IMR-90 (cell line): ENCODE measurements at regions not wholly inside any gene's neighbourhood (a gene's known extent, or its start where the extent isn't known, plus 50 kb on each side); places are given as distances from the start of the nearest gene placed in this dataset.

Source experiments
- ATAC-seq: fragments of 200-7000 bp; cut with Tn5 transposase; 2 replicates; pipeline ENCODE4 v1.9.1; 2020; ENCODE audit warnings: low read depth, mild to moderate bottlenecking, moderate library complexity
- BruUV-seq: library from RNA; stranded (reverse); fragments of 400-500 nt; replicated peaks from 2 replicates; lab custom pipeline; 2021; lab: Mats Ljungman, UMichigan
- CTCF ChIA-PET: fragments of 300-600 bp; formaldehyde crosslinking; extraction: SDS; loops from one replicate; lab custom pipeline; 2021; ENCODE audit warnings: antibody characterized with exemption; lab: Yijun Ruan, JAX
- POLR2A ChIA-PET: fragments of 300-600 bp; sonication (Branson Sonifier 250); formaldehyde crosslinking; loops from one replicate; lab custom pipeline; 2022; ENCODE audit warnings: antibody characterized with exemption; ENCODE audit not compliant: unreplicated experiment; lab: Charles Lee
- DNase-seq: peaks from one replicate; pipeline ENCODE4 v3.0.0; 2013
- H2AFZ ChIP-seq: replicated peaks from 2 replicates; pipeline ENCODE3; 2013; ENCODE audit warnings: low read length, mild to moderate bottlenecking; ENCODE audit not compliant: poor library complexity
- H2AK5ac ChIP-seq: 2 replicates; pipeline ENCODE4 v1.6.1; 2013; ENCODE audit warnings: low read depth, low read length, inconsistent platforms
- H2AK9ac ChIP-seq: replicated peaks from 2 replicates; pipeline ENCODE3; 2013; ENCODE audit warnings: mild to moderate bottlenecking, low read depth, low read length, moderate library complexity; ENCODE audit not compliant: poor library complexity
- H2BK120ac ChIP-seq: 2 replicates; pipeline ENCODE4 v1.6.1; 2013; ENCODE audit warnings: low read depth, low read length, inconsistent platforms
- H2BK15ac ChIP-seq: 3 replicates; pipeline ENCODE4 v1.6.1; 2013; ENCODE audit warnings: low read depth, low read length, inconsistent platforms
- H2BK20ac ChIP-seq: 2 replicates; pipeline ENCODE4 v1.6.1; 2013; ENCODE audit warnings: low read depth, mild to moderate bottlenecking, inconsistent platforms, low read length, moderate library complexity
- H2BK5ac ChIP-seq: 2 replicates; pipeline ENCODE4 v1.6.1; 2013; ENCODE audit warnings: mild to moderate bottlenecking, low read depth, low read length, inconsistent platforms; ENCODE audit not compliant: poor library complexity, severe bottlenecking
- H3K14ac ChIP-seq: replicated peaks from 2 replicates; pipeline ENCODE4 v1.6.1; 2013; ENCODE audit warnings: low read depth, low read length, inconsistent platforms
- H3K18ac ChIP-seq: 2 replicates; pipeline ENCODE4 v1.6.1; 2013; ENCODE audit warnings: low read depth, low read length, control low read depth
- H3K23ac ChIP-seq: 2 replicates; pipeline ENCODE4 v1.6.1; 2013; ENCODE audit warnings: low read depth, low read length, inconsistent platforms
- H3K27ac ChIP-seq: 2 replicates; pipeline ENCODE4 v1.5.1; 2013; ENCODE audit warnings: mild to moderate bottlenecking, control low read depth, low read length; ENCODE audit not compliant: insufficient read depth
- H3K27me3 ChIP-seq: 2 replicates; pipeline ENCODE4 v1.6.1; 2013; ENCODE audit warnings: low read length; ENCODE audit not compliant: control insufficient read depth, insufficient read depth
- H3K36me3 ChIP-seq: 2 replicates; pipeline ENCODE4 v1.6.1; 2013; ENCODE audit warnings: low read length, mixed read lengths; ENCODE audit not compliant: control insufficient read depth, insufficient read depth
- H3K4ac ChIP-seq: 2 replicates; pipeline ENCODE4 v1.6.1; 2013; ENCODE audit warnings: low read depth, low read length, inconsistent platforms
- H3K4me1 ChIP-seq: 2 replicates; pipeline ENCODE4 v1.6.1; 2013; ENCODE audit warnings: low read length, mixed read lengths; ENCODE audit not compliant: control insufficient read depth, insufficient read depth
- H3K4me2 ChIP-seq: 2 replicates; pipeline ENCODE4 v1.6.1; 2013; ENCODE audit warnings: low read depth, mild to moderate bottlenecking, control low read depth, low read length, moderate library complexity
- H3K4me3 ChIP-seq: 2 replicates; pipeline ENCODE4 v1.5.1; 2013; ENCODE audit warnings: low read depth, mild to moderate bottlenecking, control low read depth, low read length, moderate library complexity; ENCODE audit not compliant: insufficient read depth
- H3K56ac ChIP-seq: 2 replicates; pipeline ENCODE4 v1.6.1; 2013; ENCODE audit warnings: low read length, inconsistent platforms; ENCODE audit not compliant: insufficient read depth; ENCODE audit errors: extremely low read depth
- H3K79me1 ChIP-seq, 2 experiments: 2 replicates each; pipeline ENCODE4 v1.6.1; 2013; ENCODE audit warnings: low read length in 2 of 2, inconsistent platforms in 1 of 2, low read depth in 1 of 2
- H3K9ac ChIP-seq: 2 replicates; pipeline ENCODE4 v1.6.1; 2013; ENCODE audit warnings: low read depth, low read length, control low read depth
- H3K9me1 ChIP-seq: 2 replicates; pipeline ENCODE4 v1.6.1; 2013; ENCODE audit warnings: low read length, inconsistent platforms; ENCODE audit not compliant: insufficient read depth
- H3K9me3 ChIP-seq: 2 replicates; pipeline ENCODE4 v1.6.1; 2013; ENCODE audit warnings: low read length; ENCODE audit not compliant: control insufficient read depth, insufficient read depth
- H4K20me1 ChIP-seq: 2 replicates; pipeline ENCODE4 v1.6.1; 2013; ENCODE audit warnings: low read length, inconsistent platforms; ENCODE audit not compliant: insufficient read depth
- H4K5ac ChIP-seq: 2 replicates; pipeline ENCODE4 v1.6.1; 2013; ENCODE audit warnings: mild to moderate bottlenecking, low read depth, low read length, control low read depth
- H4K8ac ChIP-seq, 2 experiments: 2 replicates each; pipeline ENCODE4 v1.6.1; 2013; ENCODE audit warnings: low read depth in 2 of 2, low read length in 2 of 2, control low read depth in 1 of 2, inconsistent platforms in 1 of 2
- H4K91ac ChIP-seq: 2 replicates; pipeline ENCODE4 v1.6.1; 2013; ENCODE audit warnings: low read depth, low read length, inconsistent platforms; ENCODE audit not compliant: insufficient read depth
- BHLHE40 ChIP-seq: fragments of 150-350 bp; IDR thresholded peaks from 2 replicates; pipeline ENCODE4 v1.6.1; 2016; ENCODE audit warnings: mild to moderate bottlenecking, low read depth, low read length
- CEBPB ChIP-seq: IDR thresholded peaks from 2 replicates; pipeline ENCODE4 v1.6.1; 2012; ENCODE audit warnings: low read depth, low read length, improper control_type of control experiment
- CHD1 ChIP-seq: IDR thresholded peaks from 2 replicates; pipeline ENCODE4 v1.6.1; 2012; ENCODE audit warnings: low read depth, low read length, improper control_type of control experiment
- FOS ChIP-seq: fragments of 150-350 bp; IDR thresholded peaks from 2 replicates; pipeline ENCODE4 v1.6.1; 2016; ENCODE audit warnings: low read depth, low read length
- MAFK ChIP-seq: IDR thresholded peaks from 2 replicates; pipeline ENCODE4 v1.6.1; 2012; ENCODE audit warnings: low read depth, low read length, improper control_type of control experiment
- MAZ ChIP-seq: IDR thresholded peaks from 2 replicates; pipeline ENCODE4 v1.6.1; 2012; ENCODE audit warnings: low read depth, mild to moderate bottlenecking, low read length, improper control_type of control experiment, moderate library complexity, borderline replicate concordance
- MXI1 ChIP-seq: IDR thresholded peaks from 2 replicates; pipeline ENCODE4 v1.6.1; 2012; ENCODE audit warnings: low read depth, mild to moderate bottlenecking, low read length, moderate library complexity, borderline replicate concordance
- NFE2L2 ChIP-seq: fragments of 150-350 bp; IDR thresholded peaks from 2 replicates; pipeline ENCODE4 v1.6.1; 2016; ENCODE audit warnings: low read depth, mild to moderate bottlenecking, low read length
- POLR2A ChIP-seq: IDR thresholded peaks from 2 replicates; pipeline ENCODE4 v1.6.1; 2012; ENCODE audit warnings: mild to moderate bottlenecking, low read depth, low read length
- RAD21 ChIP-seq: IDR thresholded peaks from 2 replicates; pipeline ENCODE4 v1.6.1; 2012; ENCODE audit warnings: low read length, improper control_type of control experiment
- RCOR1 ChIP-seq: IDR thresholded peaks from 2 replicates; pipeline ENCODE4 v1.6.1; 2012; ENCODE audit warnings: mild to moderate bottlenecking, low read length, improper control_type of control experiment; ENCODE audit not compliant: insufficient replicate concordance
- RFX5 ChIP-seq: IDR thresholded peaks from 2 replicates; pipeline ENCODE4 v1.8.0; 2012; ENCODE audit warnings: low read depth, mild to moderate bottlenecking, low read length, moderate library complexity
- SMC3 ChIP-seq: fragments of 150-350 bp; IDR thresholded peaks from 2 replicates; pipeline ENCODE4 v1.6.1; 2016; ENCODE audit warnings: low read depth, mild to moderate bottlenecking, antibody characterized with exemption, low read length, moderate library complexity
- WGBS, 2 experiments: methylation state at CpG; one replicate each; pipeline versions ENCODE4 v1.1.5 to v1.1.7; 2013; ENCODE audit warnings: missing lambda C conversion rate in 2 of 2; ENCODE audit not compliant: insufficient read length in 1 of 2; ENCODE audit errors: extremely low coverage in 2 of 2; 5-methylcytosine and 5-hydroxymethylcytosine counted together
- dilution Hi-C: fragments of 300-500 bp; cut with HindIII; formaldehyde crosslinking; loops from one replicate; pipeline ENCODE4 v1.14.3; 2018; ENCODE audit warnings: low sequenced_read_pairs; ENCODE audit not compliant: unreplicated experiment
- in situ Hi-C: fragments of 300-500 bp; cut with MboI; formaldehyde crosslinking; loops from 3 replicates; pipeline ENCODE4 v1.14.3; 2019; ENCODE audit warnings: low sequenced_read_pairs, inconsistent platforms, mixed read lengths
- intact Hi-C: fragments of 100-400 bp; cut with micrococcal nuclease; formaldehyde crosslinking; loops from 2 replicates; pipeline ENCODE4 v1.10.0; 2022
- TF ChIP-seq, protein P1 (sequence below): conservative IDR thresholded peaks from 2 replicates; pipeline ENCODE4 v1.5.1; 2012; ENCODE audit warnings: mild to moderate bottlenecking, low read depth, low read length, improper control_type of control experiment
- TF ChIP-seq, protein P2 (sequence below): fragments of 150-350 bp; IDR thresholded peaks from 2 replicates; pipeline ENCODE4 v1.6.1; 2017; ENCODE audit warnings: mild to moderate bottlenecking, antibody characterized with exemption, low read length, low read depth
- TF ChIP-seq, protein P3 (sequence below): fragments of 150-350 bp; IDR thresholded peaks from 2 replicates; pipeline ENCODE4 v1.6.1; 2016; ENCODE audit warnings: low read depth, mild to moderate bottlenecking, low read length, moderate library complexity, borderline replicate concordance

DNA sequence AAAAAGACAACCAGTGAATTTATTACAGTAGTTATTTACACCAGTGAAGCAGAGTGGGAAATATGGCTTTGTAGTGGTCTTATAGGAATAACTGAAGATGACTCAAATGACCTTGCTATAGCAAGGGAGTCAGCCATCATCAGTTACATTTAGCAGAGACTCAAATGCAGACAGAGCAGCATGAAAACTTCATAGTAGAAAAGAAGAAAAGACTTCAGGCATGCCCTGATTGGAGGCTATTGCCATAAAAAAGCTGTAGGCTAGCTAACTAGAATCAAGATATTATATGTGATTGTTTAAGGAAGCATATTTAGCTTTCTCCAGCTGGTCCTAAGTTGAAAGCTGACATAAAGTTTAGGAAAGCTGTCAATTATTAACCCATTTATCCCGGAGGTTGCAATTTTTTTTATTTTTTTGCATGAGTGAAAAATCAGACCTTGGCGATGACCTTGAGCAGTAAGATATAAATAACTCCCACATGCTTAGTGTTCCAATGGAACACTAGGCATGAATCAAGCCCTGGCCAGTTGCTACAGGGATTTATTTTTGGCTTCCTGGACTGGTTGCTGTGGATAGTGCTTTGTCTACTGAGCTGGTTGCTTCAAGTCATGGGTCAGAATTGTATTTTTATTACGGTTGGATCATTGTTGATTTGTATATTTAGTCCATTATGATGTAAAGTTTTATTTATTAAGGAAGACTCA is 675.6 kb upstream of the VRK2 start:
- Histone ChIP-seq H2BK20ac (no peak overlapping the region), H3K4me1 (no peaks in the 10 kb centered on the region), H4K20me1 (no peaks in the 10 kb centered on the region), H3K9me1 (no peaks in the 10 kb centered on the region), H3K36me3 (no peaks in the 10 kb centered on the region), H3K27ac (no peak overlapping the region), H3K4ac (no peak overlapping the region), H3K9me3 (peaks cover 2% of the 10 kb centered on the region; the same call in 1 of the 2 replicates), H3K56ac (no peak overlapping the region), H2AK9ac (no peak overlapping the region), H3K79me1 (no peaks in the 10 kb centered on the region), H2AFZ (no peak overlapping the region), H3K4me2 (no peak overlapping the region), H3K27me3 (no peaks in the 10 kb centered on the region), H2BK120ac (no peak overlapping the region), H2AK5ac (no peak overlapping the region), H3K4me3 (no peak overlapping the region), H3K18ac (no peak overlapping the region), H2BK5ac (no peak overlapping the region), H4K5ac (no peak overlapping the region), H3K14ac (no peak overlapping the region), H3K9ac (no peak overlapping the region), H4K8ac (no peak overlapping the region), H4K91ac (no peak overlapping the region), H3K23ac (no peak overlapping the region), H2BK15ac (no peak overlapping the region)
- DNase-seq (no peak), ATAC-seq (no peak)
- CTCF ChIA-PET: no interaction called here
- intact Hi-C loops (no loop called here), in situ Hi-C loops (no loop called here), dilution Hi-C loops (no loop called here)
- WGBS, 2 experiments: no CpG with 5 or more reads among the region's 3 CpGs
- TF ChIP-seq RAD21 (no peak), FOS (no peak), RCOR1 (no peak), MAZ (no peak), POLR2A (no peak), MXI1 (no peak), CHD1 (no peak), NFE2L2 (no peak), BHLHE40 (no peak), CEBPB (no peak), SMC3 (no peak), MAFK (no peak), RFX5 (no peak)
- TF ChIP-seq, protein P1, sequence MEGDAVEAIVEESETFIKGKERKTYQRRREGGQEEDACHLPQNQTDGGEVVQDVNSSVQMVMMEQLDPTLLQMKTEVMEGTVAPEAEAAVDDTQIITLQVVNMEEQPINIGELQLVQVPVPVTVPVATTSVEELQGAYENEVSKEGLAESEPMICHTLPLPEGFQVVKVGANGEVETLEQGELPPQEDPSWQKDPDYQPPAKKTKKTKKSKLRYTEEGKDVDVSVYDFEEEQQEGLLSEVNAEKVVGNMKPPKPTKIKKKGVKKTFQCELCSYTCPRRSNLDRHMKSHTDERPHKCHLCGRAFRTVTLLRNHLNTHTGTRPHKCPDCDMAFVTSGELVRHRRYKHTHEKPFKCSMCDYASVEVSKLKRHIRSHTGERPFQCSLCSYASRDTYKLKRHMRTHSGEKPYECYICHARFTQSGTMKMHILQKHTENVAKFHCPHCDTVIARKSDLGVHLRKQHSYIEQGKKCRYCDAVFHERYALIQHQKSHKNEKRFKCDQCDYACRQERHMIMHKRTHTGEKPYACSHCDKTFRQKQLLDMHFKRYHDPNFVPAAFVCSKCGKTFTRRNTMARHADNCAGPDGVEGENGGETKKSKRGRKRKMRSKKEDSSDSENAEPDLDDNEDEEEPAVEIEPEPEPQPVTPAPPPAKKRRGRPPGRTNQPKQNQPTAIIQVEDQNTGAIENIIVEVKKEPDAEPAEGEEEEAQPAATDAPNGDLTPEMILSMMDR: no peak
- TF ChIP-seq, protein P2, sequence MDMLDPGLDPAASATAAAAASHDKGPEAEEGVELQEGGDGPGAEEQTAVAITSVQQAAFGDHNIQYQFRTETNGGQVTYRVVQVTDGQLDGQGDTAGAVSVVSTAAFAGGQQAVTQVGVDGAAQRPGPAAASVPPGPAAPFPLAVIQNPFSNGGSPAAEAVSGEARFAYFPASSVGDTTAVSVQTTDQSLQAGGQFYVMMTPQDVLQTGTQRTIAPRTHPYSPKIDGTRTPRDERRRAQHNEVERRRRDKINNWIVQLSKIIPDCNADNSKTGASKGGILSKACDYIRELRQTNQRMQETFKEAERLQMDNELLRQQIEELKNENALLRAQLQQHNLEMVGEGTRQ: no peak
- TF ChIP-seq, protein P3, sequence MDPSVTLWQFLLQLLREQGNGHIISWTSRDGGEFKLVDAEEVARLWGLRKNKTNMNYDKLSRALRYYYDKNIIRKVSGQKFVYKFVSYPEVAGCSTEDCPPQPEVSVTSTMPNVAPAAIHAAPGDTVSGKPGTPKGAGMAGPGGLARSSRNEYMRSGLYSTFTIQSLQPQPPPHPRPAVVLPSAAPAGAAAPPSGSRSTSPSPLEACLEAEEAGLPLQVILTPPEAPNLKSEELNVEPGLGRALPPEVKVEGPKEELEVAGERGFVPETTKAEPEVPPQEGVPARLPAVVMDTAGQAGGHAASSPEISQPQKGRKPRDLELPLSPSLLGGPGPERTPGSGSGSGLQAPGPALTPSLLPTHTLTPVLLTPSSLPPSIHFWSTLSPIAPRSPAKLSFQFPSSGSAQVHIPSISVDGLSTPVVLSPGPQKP: no peak
- no TSS peak for BruUV-seq
- POLR2A ChIA-PET: no interaction called here
